GM21526 (cell line): ENCODE measurements at regions not wholly inside any gene's neighbourhood (a gene's known extent, or its start where the extent isn't known, plus 50 kb on each side); places are given as distances from the start of the nearest gene placed in this dataset.
"Not testable (repeated sequence)": the region's sequence is repeated elsewhere in the genome, so short reads cannot be mapped to it uniquely, and the experiment has no call there.

Experiments used
- ATAC-seq: cut with Tn5 transposase; IDR thresholded peaks from one replicate; pipeline ENCODE4 v1.9.1; 2021; ENCODE audit warnings: moderate library complexity; ENCODE audit not compliant: unreplicated experiment, low FRiP score

DNA sequence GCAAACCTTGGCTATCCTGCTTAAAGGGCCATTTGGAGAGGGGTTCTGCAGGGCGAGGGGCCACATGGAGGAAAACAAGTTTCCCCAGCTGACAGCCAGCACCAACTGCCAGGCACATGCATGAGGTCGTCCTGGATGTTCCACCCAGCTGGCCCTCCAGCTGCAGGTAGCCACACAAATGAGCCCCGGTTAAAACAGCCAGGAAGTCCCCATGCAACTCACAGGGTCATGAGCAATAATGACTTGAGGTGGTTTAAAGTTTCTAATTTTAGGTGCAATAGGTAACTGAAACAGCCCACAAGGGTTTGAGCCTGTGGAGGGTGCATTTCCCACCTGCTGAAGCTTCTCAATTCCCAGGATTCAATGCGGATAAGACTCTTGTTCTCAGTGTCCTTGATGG lies 160.8 kb upstream of the CCZ1B start:
- not testable (repeated sequence) for ATAC-seq

DNA sequence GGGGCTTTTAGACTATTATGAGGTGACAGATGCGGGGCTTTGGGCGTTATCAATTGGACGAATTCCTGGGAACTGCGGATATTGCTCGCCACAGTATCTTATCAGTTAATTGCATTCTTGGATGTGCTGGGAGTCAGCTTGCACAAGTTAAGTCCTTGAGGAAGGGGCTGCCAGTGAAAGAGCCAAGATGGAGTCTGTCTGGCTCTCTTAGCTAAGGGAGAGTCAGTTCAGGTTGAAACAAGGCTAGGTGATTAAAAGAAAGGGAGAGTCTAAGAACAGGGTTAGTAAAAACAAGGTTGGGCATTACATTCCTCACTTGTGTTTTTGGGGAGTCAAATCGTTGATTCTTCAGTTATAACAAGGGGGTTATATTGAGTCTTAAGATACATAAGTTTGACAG lies 162.5 kb upstream of the CCZ1B start:
- not testable (repeated sequence) for ATAC-seq

DNA sequence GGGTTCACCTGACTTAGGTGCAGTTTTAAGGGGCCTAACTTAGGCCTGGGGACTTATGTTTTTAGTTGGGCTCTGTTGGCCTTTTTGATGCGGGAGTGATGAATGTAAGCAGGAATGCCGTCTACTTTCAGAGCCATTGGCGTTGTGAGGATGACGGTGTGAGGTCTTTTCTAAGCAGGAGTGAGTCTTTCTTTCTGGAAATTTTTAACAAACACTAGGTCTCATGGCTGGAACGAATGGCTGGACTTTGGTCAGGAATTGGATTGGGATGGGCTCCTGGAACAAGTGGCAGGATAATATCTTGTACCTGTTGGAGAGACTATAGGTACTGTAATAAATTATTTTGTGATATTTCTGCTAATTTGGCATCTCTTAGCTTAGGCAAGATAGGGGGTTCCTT lies 163.9 kb upstream of the CCZ1B start:
- ATAC-seq = not testable (repeated sequence)

DNA sequence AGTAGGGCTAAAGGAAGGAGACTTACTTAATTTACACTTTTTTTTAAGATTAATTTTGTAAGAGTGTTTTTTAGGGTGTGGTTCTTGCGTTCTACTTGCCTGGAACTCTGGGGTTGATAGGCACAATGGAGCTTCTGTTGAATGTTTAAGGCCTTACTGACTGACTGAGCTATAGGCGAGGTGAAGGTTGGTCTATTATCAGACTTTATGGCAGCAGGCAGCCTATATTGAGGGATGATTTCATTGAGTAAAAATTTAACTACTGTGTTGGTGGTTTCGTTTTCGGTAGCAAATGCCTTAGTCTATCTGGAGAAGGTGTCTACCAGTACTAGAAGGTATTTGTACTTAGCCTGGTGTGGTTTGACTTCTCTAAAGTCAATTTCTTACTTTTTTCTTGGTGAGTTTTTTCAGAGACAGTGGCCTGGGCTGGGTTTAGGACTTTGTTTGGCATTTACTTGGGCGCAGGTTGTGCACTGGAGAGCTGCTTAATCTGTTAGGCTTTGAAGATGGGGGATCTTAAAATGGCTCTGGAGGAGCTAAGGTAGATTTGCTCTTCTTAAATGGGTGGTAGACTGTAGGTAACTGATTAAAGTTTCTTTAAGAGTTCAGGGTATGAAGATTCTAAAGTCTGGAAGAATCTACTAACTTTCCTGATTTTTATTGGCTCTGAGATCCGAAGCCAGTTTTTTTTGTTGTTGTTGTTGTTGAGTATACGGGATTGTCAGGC lies 164.5 kb upstream of the CCZ1B start:
- not testable (repeated sequence) for ATAC-seq

DNA sequence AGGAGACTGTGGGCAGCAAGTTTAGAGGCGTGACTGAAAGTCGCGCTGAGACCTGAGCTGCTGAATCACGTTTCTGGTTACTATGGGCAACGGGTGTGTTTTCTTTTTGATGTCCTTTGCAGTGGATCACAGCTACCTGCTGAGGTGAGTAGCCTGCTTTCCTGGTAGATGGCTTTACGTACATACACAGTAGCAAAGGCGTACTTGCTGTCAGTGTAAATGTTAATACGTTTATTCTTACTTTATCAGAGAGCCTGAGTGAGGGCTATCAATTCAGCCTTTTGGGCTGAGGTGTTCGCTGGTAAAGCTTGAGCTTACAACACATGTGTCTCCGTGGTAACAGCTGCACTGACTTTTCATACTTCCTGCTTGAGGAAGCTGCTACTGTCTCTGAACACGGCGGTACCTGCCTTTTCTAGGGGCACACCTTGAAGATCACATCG lies 165.1 kb upstream of the CCZ1B start:
- not testable (repeated sequence) for ATAC-seq

DNA sequence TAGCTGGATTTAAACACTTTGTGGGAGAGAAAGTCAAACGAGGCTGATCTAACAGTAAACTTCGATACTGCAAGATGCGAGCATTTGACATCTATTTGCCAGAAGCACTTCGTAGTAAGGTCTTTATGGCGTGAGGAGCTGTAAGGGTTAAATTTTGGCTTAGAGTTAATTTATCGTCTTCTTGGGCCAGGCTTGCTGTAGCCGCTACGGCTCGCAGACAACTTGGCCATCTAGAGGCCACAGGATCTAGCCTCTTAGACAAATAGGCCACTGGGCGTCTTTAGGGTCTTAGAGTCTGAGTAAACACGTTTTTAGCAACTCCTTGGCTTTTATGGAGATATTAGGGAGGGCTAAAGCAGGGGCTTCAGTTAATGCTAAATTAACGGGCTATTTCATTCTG lies 165.6 kb upstream of the CCZ1B start:
- ATAC-seq = not testable (repeated sequence)

DNA sequence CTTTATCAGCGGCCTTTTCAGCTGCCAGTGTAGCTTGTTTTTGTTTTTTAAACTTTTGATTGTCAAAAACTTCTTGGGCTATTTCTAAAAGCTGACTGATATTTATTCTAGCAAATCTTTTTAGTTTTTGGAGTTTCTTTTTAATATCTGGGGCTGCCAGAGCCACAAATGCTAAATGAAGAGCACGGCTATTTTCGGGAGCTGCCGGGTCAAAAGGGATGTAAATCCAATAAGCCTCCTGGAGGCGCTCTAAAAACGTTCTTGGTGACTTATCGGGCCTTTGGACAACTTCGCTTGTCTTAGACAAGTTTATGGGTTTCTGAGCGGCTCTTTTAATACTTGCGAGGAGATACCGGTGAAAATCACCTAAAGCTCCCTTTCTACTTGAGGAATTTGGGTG lies 166.1 kb upstream of the CCZ1B start:
- not testable (repeated sequence) for ATAC-seq

DNA sequence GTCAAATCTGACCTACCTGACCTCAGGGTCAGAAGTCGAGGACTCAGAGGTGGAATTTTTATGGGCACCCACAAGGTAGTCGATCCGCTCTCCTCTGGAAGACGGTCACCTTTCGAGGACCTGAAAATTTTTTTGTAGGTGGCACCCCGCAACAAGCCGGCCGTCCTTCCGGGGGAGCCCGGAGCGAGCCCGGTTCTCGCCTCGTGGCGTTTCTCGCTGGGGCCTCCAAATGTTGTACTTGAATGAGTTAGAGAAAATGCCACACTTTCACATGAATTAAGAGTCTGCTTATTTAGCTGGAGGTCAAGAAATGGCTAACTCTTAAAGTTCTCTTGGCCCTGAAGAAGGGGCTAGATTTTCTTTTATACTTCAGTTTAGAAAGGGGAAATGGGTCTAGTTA lies 169.0 kb upstream of the CCZ1B start:
- ATAC-seq = not testable (repeated sequence)

DNA sequence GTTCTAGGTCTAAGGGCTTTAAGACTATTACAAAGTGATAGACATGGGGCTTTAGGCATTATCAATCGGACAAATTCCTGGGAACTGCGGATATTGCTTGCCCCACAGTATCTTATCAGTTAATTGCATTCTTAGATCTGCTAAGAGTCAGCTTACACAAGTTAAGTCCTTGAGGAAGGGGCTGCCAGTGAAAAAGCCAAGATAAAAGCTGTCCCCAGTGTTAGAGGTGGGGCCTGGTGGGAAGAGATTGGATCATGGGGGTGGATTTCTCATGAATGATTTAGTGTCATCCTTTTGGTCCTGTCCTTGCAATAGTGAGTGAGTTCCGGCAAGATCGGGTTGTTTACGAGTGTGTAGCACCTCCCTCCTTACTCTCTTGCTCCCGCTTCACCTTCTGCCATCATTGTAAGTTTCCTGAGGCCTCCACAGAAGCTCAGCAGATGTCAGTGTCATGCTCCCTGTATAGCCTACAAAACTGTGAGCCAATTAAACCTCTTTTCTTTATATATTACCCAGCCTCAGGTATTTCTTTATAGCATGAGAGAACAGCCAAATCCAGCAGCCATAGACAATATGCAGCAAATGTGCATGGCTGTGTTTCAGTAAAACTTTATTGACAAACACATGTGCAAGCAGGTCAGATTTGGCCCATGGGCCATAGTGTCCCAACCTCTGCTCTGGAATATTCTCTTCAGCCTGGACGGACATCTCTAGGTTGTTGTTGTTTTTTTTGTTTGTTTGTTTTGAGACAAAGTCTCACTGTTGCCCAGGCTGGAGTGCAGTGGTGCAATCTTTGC lies 169.6 kb upstream of the CCZ1B start:
- not testable (repeated sequence) for ATAC-seq

DNA sequence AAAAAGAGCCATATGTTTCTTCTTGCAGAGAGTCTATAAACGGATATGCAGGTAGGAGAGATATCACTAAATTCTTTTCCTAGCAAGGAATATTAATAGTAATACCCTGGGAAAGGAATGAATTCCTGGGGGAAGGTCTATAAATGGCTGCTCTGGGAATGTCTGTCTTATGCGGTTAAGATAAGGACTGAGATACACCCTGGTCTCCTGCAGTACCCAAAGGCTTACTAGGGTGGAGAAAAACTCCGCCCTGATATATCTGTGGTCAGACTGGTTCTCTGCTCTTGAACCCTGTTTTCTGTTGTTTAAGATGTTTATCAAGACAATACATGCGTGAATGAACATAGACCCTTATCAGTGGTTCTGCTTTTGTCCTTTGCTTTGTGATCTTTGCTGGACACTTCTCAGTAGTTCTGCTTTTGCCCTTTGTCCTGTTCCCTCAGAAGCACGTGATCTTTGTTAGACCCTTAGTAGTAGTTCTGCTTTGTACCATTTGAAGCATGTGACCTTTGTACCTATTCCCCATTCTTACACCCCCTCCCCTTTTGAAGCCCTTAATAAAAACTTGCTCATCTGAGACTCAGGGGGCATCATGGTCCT lies 173.1 kb upstream of the CCZ1B start:
- ATAC-seq = not testable (repeated sequence)

DNA sequence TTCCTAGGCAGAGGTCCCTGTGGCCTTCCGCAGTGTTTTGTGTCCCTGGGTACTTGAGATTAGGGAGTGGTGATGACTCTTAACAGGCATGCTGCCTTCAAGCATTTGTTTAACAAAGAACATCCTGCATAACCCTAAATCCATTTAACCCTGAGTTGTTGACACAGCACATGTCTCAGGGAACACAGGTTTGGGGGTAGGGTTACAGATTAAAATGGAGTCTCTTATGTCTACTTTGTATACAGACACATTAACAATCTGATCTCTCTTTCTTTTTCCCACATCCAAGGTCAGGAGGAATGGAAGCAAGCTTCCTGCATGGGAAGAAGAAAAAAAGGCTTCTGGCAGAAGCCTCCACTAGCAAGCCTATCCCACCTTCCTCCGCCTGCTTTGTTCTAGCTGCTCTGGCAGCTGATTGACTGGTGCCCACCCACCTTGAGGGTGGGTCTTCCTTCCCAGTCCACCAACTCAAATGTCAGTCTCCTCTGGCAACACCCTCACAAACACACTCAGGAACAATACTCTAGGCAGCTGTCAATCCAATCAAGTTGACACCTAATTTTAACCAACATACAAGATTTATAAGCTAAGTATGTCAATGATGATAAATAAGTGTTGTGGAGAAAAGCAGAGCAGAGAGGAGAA lies 176.5 kb upstream of the CCZ1B start:
- no peak for ATAC-seq

DNA sequence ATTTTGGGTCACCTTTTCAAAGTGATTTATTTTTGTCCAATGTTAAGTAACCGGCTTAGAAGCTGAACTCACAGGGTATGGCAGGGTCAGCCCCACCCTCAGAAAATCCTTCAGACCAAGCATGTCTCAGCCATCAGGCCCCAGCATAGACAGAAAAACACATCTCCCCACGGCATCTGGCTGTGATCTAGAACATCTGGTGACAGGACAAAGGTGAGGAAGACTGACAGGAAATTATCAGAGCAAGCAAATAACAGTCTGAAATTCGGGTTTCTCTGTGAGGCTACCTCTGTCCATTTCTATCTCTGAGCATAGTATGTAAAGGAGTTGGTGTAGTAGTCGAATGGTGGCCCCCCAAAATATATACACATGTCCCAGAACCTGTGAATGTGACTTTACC lies 177.0 kb upstream of the C1GALT1 start:
- no peak for ATAC-seq

DNA sequence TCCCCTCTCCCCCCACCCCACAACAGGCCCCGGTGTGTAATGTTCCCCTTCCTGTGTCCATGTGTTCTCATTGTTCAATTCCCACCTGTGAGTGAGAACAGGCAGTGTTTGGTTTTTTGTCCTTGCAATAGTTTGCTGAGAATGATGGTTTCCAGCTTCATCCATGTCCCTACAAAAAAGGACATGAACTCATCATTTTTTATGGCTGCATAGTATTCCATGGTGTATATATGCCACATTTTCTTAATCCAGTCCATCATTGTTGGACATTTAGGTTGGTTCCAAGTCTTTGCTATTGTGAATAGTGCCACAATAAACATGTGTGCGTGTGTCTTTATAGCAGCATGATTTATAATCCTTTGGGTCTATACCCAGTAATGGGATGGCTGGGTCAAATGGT lies 176.4 kb upstream of the C1GALT1 start:
- not testable (repeated sequence) for ATAC-seq

DNA sequence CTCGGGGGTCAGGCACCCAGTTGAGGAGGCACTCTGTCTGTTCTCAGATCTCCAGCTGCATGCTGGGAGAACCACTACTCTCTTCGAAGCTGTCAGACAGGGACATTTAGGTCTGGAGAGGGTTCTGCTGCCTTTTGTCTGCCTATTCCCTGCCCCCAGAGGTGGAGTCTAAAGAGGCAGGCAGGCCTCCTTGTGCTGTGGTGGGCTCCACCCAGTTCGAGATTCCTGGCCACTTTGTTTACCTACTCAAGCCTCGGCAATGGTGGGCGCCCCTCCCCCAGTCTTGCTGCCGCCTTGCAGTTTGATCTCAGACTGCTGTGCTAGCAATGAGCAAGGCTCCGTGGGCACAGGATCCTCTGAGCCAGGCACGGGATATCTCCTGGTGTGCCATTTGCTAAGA lies 171.1 kb upstream of the C1GALT1 start:
- ATAC-seq = not testable (repeated sequence)

DNA sequence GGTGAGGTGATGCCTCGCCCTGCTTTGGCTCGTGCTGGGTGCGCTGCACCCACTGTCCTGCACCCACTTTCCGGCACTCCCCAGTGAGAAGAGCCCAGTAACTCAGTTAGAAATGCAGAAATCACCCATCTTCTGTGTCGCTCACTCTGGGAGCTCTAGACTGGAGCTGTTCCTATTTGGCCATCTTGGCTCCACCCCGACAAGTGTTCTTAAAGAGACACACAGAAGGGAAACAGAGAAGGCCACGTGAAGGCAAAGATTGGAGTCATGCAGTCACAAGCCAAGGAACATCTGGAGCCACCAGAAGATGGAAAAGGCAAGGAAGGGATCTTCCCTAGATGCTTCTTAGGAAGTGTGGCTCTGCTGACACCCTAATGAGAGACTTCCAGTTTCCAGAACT lies 170.6 kb upstream of the C1GALT1 start:
- ATAC-seq = not testable (repeated sequence)

DNA sequence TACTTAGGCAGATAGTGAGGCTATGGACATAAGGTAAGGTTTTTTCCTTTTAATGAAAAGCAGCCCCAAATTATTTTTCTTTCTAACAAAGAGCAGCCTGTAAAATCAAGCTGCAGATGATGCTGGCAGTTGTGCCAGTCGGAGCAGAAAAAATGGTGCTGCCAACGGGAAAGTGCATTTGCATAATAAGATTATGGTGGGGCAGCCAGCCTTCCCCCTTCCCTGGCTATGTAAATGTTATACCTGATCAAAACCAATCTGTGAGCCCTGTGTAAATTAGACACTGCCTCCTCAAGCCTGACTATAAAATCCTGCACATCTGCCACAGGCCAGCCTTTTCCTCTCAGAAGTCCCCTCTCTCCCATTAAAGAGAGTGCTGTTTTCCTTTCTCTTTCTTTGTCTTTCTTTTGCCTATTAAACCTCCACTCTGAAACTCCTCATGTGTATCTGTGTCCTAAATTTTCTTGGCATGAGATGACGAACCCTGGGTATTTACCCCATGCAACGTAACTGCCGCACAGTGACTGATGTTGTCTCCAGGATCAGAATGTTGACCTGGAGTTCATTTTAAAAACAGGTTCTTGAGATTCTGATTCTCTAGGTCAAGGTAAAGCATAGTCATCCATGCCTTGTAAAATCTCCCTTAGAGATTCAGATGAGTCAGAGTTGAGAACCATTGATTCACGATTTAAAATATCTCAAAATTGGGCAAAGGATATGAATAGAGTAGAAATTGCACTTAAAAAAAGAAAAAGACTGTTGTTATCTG lies 167.3 kb upstream of the C1GALT1 start:
- no peak for ATAC-seq

DNA sequence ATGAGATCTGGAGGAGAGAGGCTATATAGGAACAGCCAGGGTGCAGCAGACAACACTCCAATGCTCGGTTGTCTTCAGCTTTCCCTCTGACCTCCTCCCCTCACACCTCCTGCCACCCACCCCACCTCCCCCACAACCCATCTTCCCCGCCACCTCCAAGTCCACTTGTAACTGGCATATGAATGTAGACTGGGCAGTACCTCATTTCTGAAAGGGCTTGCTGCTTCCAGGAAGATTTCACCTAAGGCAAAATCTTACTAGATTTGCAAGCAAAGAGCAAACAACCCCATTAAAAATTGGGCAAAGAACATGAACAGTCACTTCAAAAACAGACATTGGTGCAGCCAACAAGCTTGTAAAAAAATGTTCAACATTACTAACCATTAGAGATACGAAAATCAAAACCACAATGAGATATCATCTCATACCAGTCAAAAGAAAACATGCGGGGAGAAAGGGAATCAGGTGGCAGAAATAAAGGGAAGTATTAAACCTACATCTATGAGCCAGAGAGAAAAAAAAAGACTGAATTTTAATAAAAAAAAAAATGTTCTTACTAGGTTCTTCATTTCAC lies 164.6 kb upstream of the C1GALT1 start:
- no peak for ATAC-seq

DNA sequence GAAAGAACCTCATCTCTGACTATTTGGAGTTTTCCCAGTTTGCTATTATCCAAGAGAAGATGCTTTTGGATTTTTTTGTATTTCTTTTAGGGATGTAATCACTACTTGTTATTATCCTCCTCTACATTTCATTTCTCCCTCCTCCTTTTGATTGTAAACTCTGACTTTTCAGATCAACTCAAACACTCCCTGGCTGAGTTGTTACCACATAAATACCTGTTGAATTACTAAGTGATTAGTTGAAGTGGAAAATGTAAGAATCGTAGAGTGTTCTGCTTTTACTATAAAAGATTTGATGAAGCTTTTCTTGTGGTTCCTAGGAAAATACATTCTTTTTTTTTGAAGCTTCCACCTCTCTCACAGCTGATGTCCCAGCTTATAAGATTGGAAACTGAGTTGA lies 164.1 kb upstream of the C1GALT1 start:
- ATAC-seq = no peak

DNA sequence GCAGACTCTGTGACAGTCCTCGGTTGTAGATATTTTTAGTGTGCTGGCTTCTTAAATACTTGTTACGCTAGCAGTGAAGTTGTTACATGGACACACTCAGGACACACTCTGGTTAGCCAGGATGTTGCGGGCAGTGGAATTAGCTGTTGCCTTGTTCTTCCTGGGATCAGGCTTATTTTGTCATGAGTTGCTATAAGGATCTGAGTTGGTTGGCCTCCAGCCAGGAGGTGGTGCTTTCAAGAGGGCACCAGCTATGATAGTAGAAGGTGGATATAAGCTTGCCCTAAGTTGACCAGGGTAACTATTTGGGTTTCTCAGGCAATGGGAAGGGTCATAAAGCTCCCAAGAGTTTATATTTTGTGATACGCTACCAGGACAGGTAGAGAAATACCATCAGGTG lies 150.1 kb upstream of the C1GALT1 start:
- no peak for ATAC-seq

DNA sequence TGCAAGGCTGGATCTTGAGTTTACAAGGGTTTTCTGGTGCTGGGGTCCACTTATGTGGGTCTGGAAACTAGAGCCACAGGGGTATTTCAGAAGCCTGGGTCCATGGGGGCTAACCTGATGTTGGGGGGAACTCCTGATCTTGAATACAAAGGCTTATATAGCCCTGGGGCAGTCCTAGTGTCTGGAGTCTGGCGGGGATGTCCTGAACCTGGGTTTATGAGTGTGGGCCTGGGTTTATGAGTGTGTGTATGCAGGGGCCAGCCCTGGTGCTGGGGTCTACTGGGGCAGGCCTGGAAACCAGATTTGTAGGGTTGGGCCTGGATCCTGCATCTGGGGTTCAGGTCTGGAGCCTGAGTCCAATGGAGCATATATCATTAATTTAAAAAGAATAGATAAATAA lies 146.5 kb upstream of the C1GALT1 start:
- no peak for ATAC-seq
